Mesenchymal stem cell (in vitro differentiated cells and primary cell): ENCODE measurements at regions not wholly inside any gene's neighbourhood (a gene's known extent, or its start where the extent isn't known, plus 50 kb on each side); places are given as distances from the start of the nearest gene placed in this dataset.
A peak's percentile ranks its signal among the peaks of the same experiment; 100 is the strongest.

ENCODE experiments used
- DNase-seq: peaks from one replicate; pipeline ENCODE4 v3.0.0-alpha.2; 2013
- H2AFZ ChIP-seq: one replicate; pipeline ENCODE4 v1.6.1; 2013; ENCODE audit warnings: low read depth, mild to moderate bottlenecking, control low read depth, inconsistent platforms, low read length, moderate library complexity
- H2AK5ac ChIP-seq: 2 replicates; pipeline ENCODE4 v1.6.1; 2013; ENCODE audit warnings: low read length, moderate library complexity, mild to moderate bottlenecking, inconsistent platforms; ENCODE audit not compliant: severe bottlenecking
- H2BK120ac ChIP-seq: one replicate; pipeline ENCODE4 v1.6.1; 2013; ENCODE audit warnings: low read depth, mild to moderate bottlenecking, inconsistent platforms, low read length, moderate library complexity
- H2BK12ac ChIP-seq, 2 experiments: one replicate each; pipeline ENCODE4 v1.6.1; 2013; ENCODE audit warnings: inconsistent platforms in 2 of 2, low read length in 2 of 2, mild to moderate bottlenecking in 2 of 2, moderate library complexity in 2 of 2, control low read depth in 1 of 2
- H2BK15ac ChIP-seq: one replicate; pipeline ENCODE4 v1.6.1; 2013; ENCODE audit warnings: mild to moderate bottlenecking, low read depth, inconsistent platforms; ENCODE audit not compliant: poor library complexity, severe bottlenecking
- H2BK5ac ChIP-seq: 2 replicates; pipeline ENCODE4 v1.6.1; 2013; ENCODE audit warnings: low read depth, mild to moderate bottlenecking, low read length, control low read depth, inconsistent platforms; ENCODE audit not compliant: poor library complexity, severe bottlenecking
- H3K14ac ChIP-seq, 2 experiments: one replicate each; pipeline ENCODE4 v1.6.1; 2013; ENCODE audit warnings: inconsistent platforms in 2 of 2, low read length in 2 of 2, control low read depth in 1 of 2, mild to moderate bottlenecking in 1 of 2, moderate library complexity in 1 of 2
- H3K18ac ChIP-seq, 2 experiments: one replicate each; pipeline ENCODE4 v1.6.1; 2013; ENCODE audit warnings: inconsistent platforms in 2 of 2, low read length in 2 of 2, control low read depth in 1 of 2, low read depth in 1 of 2, mild to moderate bottlenecking in 1 of 2
- H3K23ac ChIP-seq, 2 experiments: one replicate each; pipeline ENCODE4 v1.6.1; 2013; ENCODE audit warnings: inconsistent platforms in 2 of 2, low read length in 2 of 2, mild to moderate bottlenecking in 2 of 2, moderate library complexity in 2 of 2, control low read depth in 1 of 2
- H3K27ac ChIP-seq: 2 replicates; pipeline ENCODE4 v1.5.1; 2013; ENCODE audit warnings: mild to moderate bottlenecking, moderate library complexity, low read length, control low read depth, inconsistent platforms; ENCODE audit not compliant: poor library complexity, severe bottlenecking
- H3K27me3 ChIP-seq, 2 experiments: 2 replicates each; pipeline versions ENCODE4 v1.6.1 to v1.7.0; 2013; ENCODE audit warnings: low read length in 2 of 2, mild to moderate bottlenecking in 2 of 2, moderate library complexity in 2 of 2, control low read depth in 1 of 2, inconsistent platforms in 1 of 2; ENCODE audit not compliant: control insufficient read depth in 1 of 2, insufficient read depth in 1 of 2
- H3K36me3 ChIP-seq, 2 experiments: 2 replicates each; pipeline versions ENCODE4 v1.6.1 to v1.7.0; 2013; ENCODE audit warnings: low read length in 2 of 2, control low read depth in 1 of 2, inconsistent platforms in 1 of 2, low read depth in 1 of 2, mild to moderate bottlenecking in 1 of 2; ENCODE audit not compliant: insufficient read depth in 2 of 2, control insufficient read depth in 1 of 2
- H3K4ac ChIP-seq, 2 experiments: one replicate each; pipeline ENCODE4 v1.6.1; 2013; ENCODE audit warnings: inconsistent platforms in 2 of 2, low read length in 2 of 2, mild to moderate bottlenecking in 2 of 2, moderate library complexity in 2 of 2, control low read depth in 1 of 2, low read depth in 1 of 2
- H3K4me1 ChIP-seq: 2 replicates; pipeline ENCODE4 v1.6.1; 2013; ENCODE audit warnings: low read depth, low read length, control low read depth; ENCODE audit not compliant: control insufficient read depth, insufficient read depth
- H3K4me2 ChIP-seq: 2 replicates; pipeline ENCODE4 v1.6.1; 2013; ENCODE audit warnings: low read length, mild to moderate bottlenecking, inconsistent platforms; ENCODE audit not compliant: poor library complexity, severe bottlenecking
- H3K4me3 ChIP-seq, 2 experiments: 2 replicates each; pipeline versions ENCODE4 v1.5.1 to v1.7.0; 2013; ENCODE audit warnings: low read length in 2 of 2, mild to moderate bottlenecking in 2 of 2, control low read depth in 1 of 2, low read depth in 1 of 2; ENCODE audit not compliant: insufficient read depth in 1 of 2
- H3K79me1 ChIP-seq: replicated peaks from 2 replicates; pipeline ENCODE4 v1.6.1; 2013; ENCODE audit warnings: mild to moderate bottlenecking, control low read depth, low read length, inconsistent platforms; ENCODE audit not compliant: poor library complexity, severe bottlenecking
- H3K9ac ChIP-seq: 2 replicates; pipeline ENCODE4 v1.7.0; 2013; ENCODE audit warnings: mild to moderate bottlenecking, low read length, moderate library complexity
- H3K9me3 ChIP-seq: 2 replicates; pipeline ENCODE4 v1.7.0; 2013; ENCODE audit warnings: mild to moderate bottlenecking, low read length; ENCODE audit not compliant: control insufficient read depth
- H4K8ac ChIP-seq: one replicate; pipeline ENCODE4 v1.6.1; 2013; ENCODE audit warnings: inconsistent platforms, mild to moderate bottlenecking, low read length, moderate library complexity
- H4K91ac ChIP-seq: one replicate; pipeline ENCODE4 v1.6.1; 2013; ENCODE audit warnings: mild to moderate bottlenecking, low read length, inconsistent platforms
- WGBS: methylation state at CpG from one replicate; pipeline ENCODE4 v1.1.7; 2013; ENCODE audit warnings: mixed read lengths; 5-methylcytosine and 5-hydroxymethylcytosine counted together

GRCh38 chr13:50548586-50548985 lies 294.9 kb downstream of the DLEU7 start:
- Histone ChIP-seq H3K9ac (no peak overlapping the region), H2AFZ (no peak overlapping the region), H3K18ac (no peak overlapping the region), H3K79me1 (no peaks in the 10 kb centered on the region), H2AK5ac (no peak overlapping the region), H2BK120ac (no peak overlapping the region), H4K91ac (no peak overlapping the region), H2BK15ac (no peak overlapping the region), H3K4me3 (no peak overlapping the region), H3K36me3 (no peaks in the 10 kb centered on the region), H3K4me1 (no peaks in the 10 kb centered on the region), H2BK5ac (no peak overlapping the region), H3K27ac (no peak overlapping the region), H3K27me3 (no peaks in the 10 kb centered on the region), H3K9me3 (no peaks in the 10 kb centered on the region), H3K14ac (no peak overlapping the region), H2BK12ac (no peak overlapping the region), H4K8ac (no peak overlapping the region), H3K4me2 (no peak overlapping the region), H3K4ac (no peak overlapping the region), H3K23ac (no peak overlapping the region)
- WGBS = 100% methylated on average over 2 of the region's 2 CpGs
- no peak for DNase-seq

GRCh38 chr13:50549221-50549942 lies 294.1 kb downstream of the DLEU7 start:
- H3K27ac ChIP-seq = no peak overlapping the region
- no peak for DNase-seq
- H2AK5ac ChIP-seq = no peak overlapping the region
- H3K18ac ChIP-seq = no peak overlapping the region
- WGBS = 100% methylated on average over 2 of the region's 4 CpGs
- H3K4me1 ChIP-seq = no peaks in the 10 kb centered on the region
- no peak overlapping the region for H3K9ac ChIP-seq
- no peak overlapping the region for H2AFZ ChIP-seq
- H3K4ac ChIP-seq = no peak overlapping the region
- H2BK120ac ChIP-seq = no peak overlapping the region
- no peak overlapping the region for H3K4me2 ChIP-seq
- no peak overlapping the region for H4K8ac ChIP-seq
- H2BK15ac ChIP-seq = no peak overlapping the region
- H3K79me1 ChIP-seq = no peaks in the 10 kb centered on the region
- H2BK12ac ChIP-seq = no peak overlapping the region
- H3K9me3 ChIP-seq = peaks cover 3% of the 10 kb centered on the region
- no peak overlapping the region for H3K4me3 ChIP-seq
- no peak overlapping the region for H4K91ac ChIP-seq
- no peak overlapping the region for H2BK5ac ChIP-seq
- no peaks in the 10 kb centered on the region for H3K36me3 ChIP-seq
- H3K14ac ChIP-seq = no peak overlapping the region
- no peak overlapping the region for H3K23ac ChIP-seq
- H3K27me3 ChIP-seq = no peaks in the 10 kb centered on the region

DNA sequence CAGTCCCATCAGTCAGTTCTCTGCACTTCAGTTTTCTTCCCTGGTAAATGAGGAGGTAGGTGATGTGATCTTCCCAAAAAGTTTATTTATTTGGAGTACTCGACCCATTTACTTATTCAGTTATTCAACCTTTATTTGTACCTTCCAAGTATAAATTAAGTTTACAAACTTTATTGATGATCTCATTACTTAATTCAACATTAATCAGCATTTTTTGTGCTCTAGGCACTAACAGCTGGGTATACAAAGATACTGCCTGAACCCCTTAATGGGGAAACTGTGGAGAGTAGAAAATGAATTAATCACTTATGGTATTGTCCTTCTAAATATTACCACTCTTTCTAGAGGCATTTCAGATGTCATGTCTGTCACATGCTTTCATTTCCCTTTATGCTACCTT lies 293.3 kb downstream of the DLEU7 start:
- no peak overlapping the region for H3K23ac ChIP-seq
- no peak overlapping the region for H3K27ac ChIP-seq
- H3K4ac ChIP-seq = no peak overlapping the region
- no peak overlapping the region for H4K8ac ChIP-seq
- no peak overlapping the region for H2BK5ac ChIP-seq
- no peak overlapping the region for H2BK120ac ChIP-seq
- no peak for DNase-seq
- peaks cover 3% of the 10 kb centered on the region for H3K9me3 ChIP-seq
- H2AFZ ChIP-seq = no peak overlapping the region
- no peaks in the 10 kb centered on the region for H3K4me1 ChIP-seq
- no CpG with 5 or more reads among the region's 1 CpG for WGBS
- H3K4me2 ChIP-seq = no peak overlapping the region
- no peaks in the 10 kb centered on the region for H3K27me3 ChIP-seq
- no peak overlapping the region for H2AK5ac ChIP-seq
- no peak overlapping the region for H3K9ac ChIP-seq
- H3K18ac ChIP-seq = no peak overlapping the region
- H3K36me3 ChIP-seq = no peaks in the 10 kb centered on the region
- no peak overlapping the region for H3K14ac ChIP-seq
- H4K91ac ChIP-seq = no peak overlapping the region
- H2BK15ac ChIP-seq = no peak overlapping the region
- no peaks in the 10 kb centered on the region for H3K79me1 ChIP-seq
- no peak overlapping the region for H3K4me3 ChIP-seq
- H2BK12ac ChIP-seq = no peak overlapping the region

GRCh38 chr13:50552424-50552966 lies 291.0 kb downstream of the DLEU7 start:
- Histone ChIP-seq H2BK120ac (no peak overlapping the region), H3K23ac (no peak overlapping the region), H3K27ac (no peak overlapping the region), H3K14ac (no peak overlapping the region), H3K9ac (peak overlapping the region; percentile 28), H3K4me1 (no peaks in the 10 kb centered on the region), H2AK5ac (no peak overlapping the region), H3K4me3 (no peak overlapping the region), H3K18ac (no peak overlapping the region), H2BK15ac (no peak overlapping the region), H4K8ac (no peak overlapping the region), H3K79me1 (no peaks in the 10 kb centered on the region), H3K27me3 (no peaks in the 10 kb centered on the region), H3K4me2 (no peak overlapping the region), H4K91ac (no peak overlapping the region), H3K36me3 (no peaks in the 10 kb centered on the region), H3K9me3 (peaks cover 3% of the 10 kb centered on the region), H2BK5ac (no peak overlapping the region), H2AFZ (no peak overlapping the region), H2BK12ac (no peak overlapping the region), H3K4ac (no peak overlapping the region)
- WGBS = 63% methylated on average over 1 of the region's 1 CpG
- DNase-seq = no peak
